Suprapubic skin (tissue), 4 donors: ENCODE measurements at regions not wholly inside any gene's neighbourhood (a gene's known extent, or its start where the extent isn't known, plus 50 kb on each side); places are given as distances from the start of the nearest gene placed in this dataset.

Source experiments
- DNase-seq, 2 donors: peaks; one replicate each; pipeline ENCODE4 v3.0.0-alpha.2; 2019; ENCODE audit warnings: low spot score in 2 of 2
- H3K27ac ChIP-seq: fragments of 200-600 bp; sonication (generic); one replicate; pipeline ENCODE4 v1.5.1; 2019
- H3K27me3 ChIP-seq: fragments of 200-600 bp; sonication (generic); one replicate; pipeline ENCODE4 v1.5.1; 2019
- H3K36me3 ChIP-seq: fragments of 200-600 bp; sonication (generic); one replicate; pipeline ENCODE4 v1.5.1; 2019
- H3K4me1 ChIP-seq: fragments of 200-600 bp; sonication (generic); one replicate; pipeline ENCODE4 v1.5.1; 2019
- H3K4me3 ChIP-seq: fragments of 200-600 bp; sonication (generic); one replicate; pipeline ENCODE4 v1.5.1; 2019; ENCODE audit warnings: mild to moderate bottlenecking
- H3K9me3 ChIP-seq: fragments of 200-600 bp; sonication (generic); one replicate; pipeline ENCODE4 v1.5.1; 2019
- EP300 ChIP-seq: sonication (generic); formaldehyde crosslinking; IDR thresholded peaks from one replicate; pipeline ENCODE4 v1.6.1; 2017; ENCODE audit warnings: antibody characterized with exemption
- POLR2A ChIP-seq, 2 donors: fragments of 450-650 bp; IDR thresholded peaks; one replicate each; pipeline ENCODE4 v1.6.1; 2017; ENCODE audit warnings: antibody characterized with exemption in 2 of 2, mild to moderate bottlenecking in 2 of 2, moderate library complexity in 2 of 2
- POLR2AphosphoS5 ChIP-seq, 3 donors: sonication (generic); formaldehyde crosslinking; IDR thresholded peaks; one replicate each; pipeline ENCODE4 v1.6.1; 2017; ENCODE audit warnings: antibody characterized with exemption in 3 of 3
- WGBS: methylation state at CpG from one replicate; pipeline ENCODE4 v1.1.5; 2018; 5-methylcytosine and 5-hydroxymethylcytosine counted together
- TF ChIP-seq, protein P1 (sequence below), 2 donors: fragments of 200-600 bp in 1 of 2; fragments of 450-650 bp in 1 of 2; sonication (generic) in 1 of 2; IDR thresholded peaks; one replicate each; pipeline ENCODE4 v1.5.1; 2016 to 2019; ENCODE audit warnings: antibody characterized with exemption in 2 of 2, mild to moderate bottlenecking in 1 of 2, moderate library complexity in 1 of 2

- no peak overlapping the region for H3K27ac ChIP-seq
- H3K27me3 ChIP-seq, result peaks cover 83% of the 10 kb centered on the region
- no peak overlapping the region for H3K4me3 ChIP-seq
- 7% methylated on average over 6 of the region's 30 CpGs for WGBS
- DNase-seq, result no peak
- H3K36me3 ChIP-seq, result no peaks in the 10 kb centered on the region
- no peaks in the 10 kb centered on the region for H3K4me1 ChIP-seq
- H3K9me3 ChIP-seq, result no peaks in the 10 kb centered on the region
- TF ChIP-seq POLR2A (IDR thresholded peaks at IDR 0.05) (no peak), POLR2AphosphoS5 (IDR thresholded peaks at IDR 0.05) (no peak), EP300 (no peak)
- TF ChIP-seq, protein P1, sequence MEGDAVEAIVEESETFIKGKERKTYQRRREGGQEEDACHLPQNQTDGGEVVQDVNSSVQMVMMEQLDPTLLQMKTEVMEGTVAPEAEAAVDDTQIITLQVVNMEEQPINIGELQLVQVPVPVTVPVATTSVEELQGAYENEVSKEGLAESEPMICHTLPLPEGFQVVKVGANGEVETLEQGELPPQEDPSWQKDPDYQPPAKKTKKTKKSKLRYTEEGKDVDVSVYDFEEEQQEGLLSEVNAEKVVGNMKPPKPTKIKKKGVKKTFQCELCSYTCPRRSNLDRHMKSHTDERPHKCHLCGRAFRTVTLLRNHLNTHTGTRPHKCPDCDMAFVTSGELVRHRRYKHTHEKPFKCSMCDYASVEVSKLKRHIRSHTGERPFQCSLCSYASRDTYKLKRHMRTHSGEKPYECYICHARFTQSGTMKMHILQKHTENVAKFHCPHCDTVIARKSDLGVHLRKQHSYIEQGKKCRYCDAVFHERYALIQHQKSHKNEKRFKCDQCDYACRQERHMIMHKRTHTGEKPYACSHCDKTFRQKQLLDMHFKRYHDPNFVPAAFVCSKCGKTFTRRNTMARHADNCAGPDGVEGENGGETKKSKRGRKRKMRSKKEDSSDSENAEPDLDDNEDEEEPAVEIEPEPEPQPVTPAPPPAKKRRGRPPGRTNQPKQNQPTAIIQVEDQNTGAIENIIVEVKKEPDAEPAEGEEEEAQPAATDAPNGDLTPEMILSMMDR (IDR thresholded peaks at IDR 0.05), result no peak
Observed at GRCh38 chr4:1463088-1463926, 57.1 kb upstream of the NKX1-1 start.

DNA sequence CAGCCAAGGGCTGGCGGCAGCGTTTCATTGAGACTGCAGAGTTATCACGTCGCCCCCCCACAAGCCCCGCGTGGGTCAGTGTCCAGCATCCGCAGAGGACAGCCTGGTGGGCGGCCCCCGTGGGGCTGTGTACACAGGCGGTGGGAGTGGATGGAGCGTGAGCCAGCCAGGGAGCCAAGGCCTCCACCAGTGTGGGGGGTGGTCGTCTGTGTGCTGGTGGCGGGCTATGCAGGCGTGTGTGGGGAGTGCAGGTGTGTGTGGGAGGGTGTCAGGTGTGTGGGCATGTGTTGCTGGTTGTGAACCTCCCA, 56.5 kb upstream of the NKX1-1 start:
- WGBS, result 66% methylated on average over 9 of the region's 14 CpGs
- no peak for TF ChIP-seq POLR2AphosphoS5 (IDR thresholded peaks at IDR 0.05)
- TF ChIP-seq EP300, result no peak
- TF ChIP-seq POLR2A (IDR thresholded peaks at IDR 0.05), result no peak
- TF ChIP-seq, protein P1 (IDR thresholded peaks at IDR 0.05), result no peak
- Histone ChIP-seq H3K27me3 (peaks cover 87% of the 10 kb centered on the region), H3K27ac (no peak overlapping the region), H3K9me3 (no peaks in the 10 kb centered on the region), H3K4me1 (no peaks in the 10 kb centered on the region), H3K36me3 (no peaks in the 10 kb centered on the region), H3K4me3 (no peak overlapping the region)
- no peak for DNase-seq

GRCh38 chr4:1462009-1462767, 55.9 kb upstream of the NKX1-1 start:
- DNase-seq, result peak in 1 of 2 donors; percentile 53
- peaks cover 92% of the 10 kb centered on the region for H3K27me3 ChIP-seq
- H3K27ac ChIP-seq, result no peak overlapping the region
- H3K4me1 ChIP-seq, result no peaks in the 10 kb centered on the region
- 14% methylated on average over 16 of the region's 31 CpGs for WGBS
- no peaks in the 10 kb centered on the region for H3K36me3 ChIP-seq
- no peaks in the 10 kb centered on the region for H3K9me3 ChIP-seq
- TF ChIP-seq EP300 (no peak), POLR2A (IDR thresholded peaks at IDR 0.05) (no peak), POLR2AphosphoS5 (IDR thresholded peaks at IDR 0.05) (no peak)
- TF ChIP-seq, protein P1 (IDR thresholded peaks at IDR 0.05), result no peak
- no peak overlapping the region for H3K4me3 ChIP-seq

DNA sequence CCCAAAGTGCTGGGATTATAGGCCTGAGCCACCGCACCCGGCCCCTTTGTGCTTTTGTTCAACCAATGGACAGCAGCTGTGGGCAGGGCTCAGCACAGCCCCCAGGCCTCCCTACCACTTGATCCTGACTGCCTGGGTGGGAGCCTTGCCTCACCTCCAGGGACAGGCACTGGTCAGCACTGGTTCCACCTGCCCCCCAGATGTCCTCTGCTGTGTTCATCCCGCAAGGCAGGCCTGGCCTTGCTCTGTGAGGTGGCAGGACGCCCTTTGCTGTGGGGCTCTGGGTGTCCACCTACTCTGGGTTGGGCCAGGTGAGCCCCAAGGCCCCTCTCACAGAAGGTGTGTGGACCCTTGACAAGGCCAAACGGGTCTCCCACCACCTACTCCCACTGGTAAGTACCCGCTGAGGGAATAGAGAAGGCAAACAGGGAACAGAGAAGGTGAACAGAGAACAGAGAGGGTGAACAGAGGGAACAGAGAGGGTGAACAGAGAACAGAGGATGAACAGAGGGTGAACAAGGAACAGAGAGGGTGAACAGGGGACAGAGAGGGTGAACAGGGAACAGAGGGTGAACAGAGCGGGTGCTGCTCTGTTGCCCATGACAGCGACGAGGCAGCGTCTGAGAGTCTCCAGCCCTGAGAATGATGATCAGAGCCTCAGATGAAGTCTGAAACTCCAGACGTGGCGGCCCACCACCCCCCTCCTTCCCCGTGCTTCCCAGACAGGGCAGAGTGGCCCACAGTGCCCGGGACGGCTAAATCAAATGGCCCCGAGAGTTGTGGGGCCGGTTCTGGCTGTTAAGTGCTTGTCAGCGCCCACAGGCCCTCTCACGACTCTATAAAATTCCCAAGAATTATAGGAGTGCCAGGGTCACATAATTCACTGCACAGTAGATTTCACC, 55.0 kb upstream of the NKX1-1 start:
- Histone ChIP-seq H3K4me1 (no peaks in the 10 kb centered on the region), H3K27ac (no peak overlapping the region), H3K36me3 (no peaks in the 10 kb centered on the region), H3K4me3 (no peak overlapping the region), H3K27me3 (peaks cover 91% of the 10 kb centered on the region), H3K9me3 (no peaks in the 10 kb centered on the region)
- peak in 1 of 2 donors; percentile 28 for DNase-seq
- TF ChIP-seq POLR2AphosphoS5 (IDR thresholded peaks at IDR 0.05) (no peak), POLR2A (IDR thresholded peaks at IDR 0.05) (no peak), EP300 (no peak)
- TF ChIP-seq, protein P1 (IDR thresholded peaks at IDR 0.05), result no peak
- 66% methylated on average over 19 of the region's 19 CpGs for WGBS
